Subcutaneous abdominal adipose tissue (tissue), 5 donors: ENCODE measurements at regions not wholly inside any gene's neighbourhood (a gene's known extent, or its start where the extent isn't known, plus 50 kb on each side); places are given as distances from the start of the nearest gene placed in this dataset.

Experiments
- H3K27ac ChIP-seq: one replicate; pipeline ENCODE4 v1.7.0; 2013; ENCODE audit warnings: low read depth, mild to moderate bottlenecking, inconsistent platforms, low read length, moderate library complexity
- H3K27me3 ChIP-seq, 5 donors: one replicate each; pipeline ENCODE4 v1.7.0; 2013; ENCODE audit warnings: low read length in 5 of 5, inconsistent platforms in 1 of 5; ENCODE audit not compliant: control insufficient read depth in 5 of 5, insufficient read depth in 4 of 5
- H3K36me3 ChIP-seq, 5 donors: one replicate each; pipeline ENCODE4 v1.7.0; 2013; ENCODE audit warnings: low read length in 5 of 5; ENCODE audit not compliant: control insufficient read depth in 5 of 5, insufficient read depth in 5 of 5
- H3K4me1 ChIP-seq, 5 donors: one replicate each; pipeline ENCODE4 v1.7.0; 2013; ENCODE audit warnings: low read length in 5 of 5, mild to moderate bottlenecking in 3 of 5, moderate library complexity in 1 of 5; ENCODE audit not compliant: control insufficient read depth in 5 of 5, insufficient read depth in 5 of 5
- H3K4me3 ChIP-seq, 5 donors: one replicate each; pipeline ENCODE4 v1.7.0; 2013; ENCODE audit warnings: low read length in 5 of 5, low read depth in 1 of 5
- H3K9ac ChIP-seq, 5 donors: one replicate each; pipeline ENCODE4 v1.7.0; 2013; ENCODE audit warnings: low read length in 5 of 5, mild to moderate bottlenecking in 4 of 5, moderate library complexity in 3 of 5
- H3K9me3 ChIP-seq, 5 donors: one replicate each; pipeline ENCODE4 v1.7.0; 2013; ENCODE audit warnings: low read length in 5 of 5; ENCODE audit not compliant: control insufficient read depth in 5 of 5
- donor health status: healthy.
- donor health status: healthy.
- donor health status: healthy.
- donor health status: healthy.
- donor health status: healthy.

DNA sequence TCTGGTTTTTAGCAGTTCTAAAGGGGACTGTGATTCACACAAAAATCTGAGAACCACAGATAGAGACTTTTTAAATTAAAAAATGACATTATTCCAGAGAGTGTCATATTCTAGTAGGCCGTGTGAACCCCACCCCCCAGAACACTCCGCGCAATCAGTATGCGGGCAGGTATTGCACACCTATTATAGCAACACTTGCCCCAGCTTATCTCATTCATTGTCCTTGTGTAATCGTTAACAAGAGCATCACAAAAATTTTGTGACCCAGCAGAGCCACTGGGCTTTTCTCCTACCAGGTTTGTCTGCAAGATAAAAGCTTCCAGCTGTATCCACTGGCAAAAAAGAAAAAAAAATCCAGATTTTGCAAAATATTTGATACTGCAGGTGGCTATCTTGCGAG, 394.1 kb upstream of the SMIM31 start:
- no peaks in the 10 kb centered on the region for H3K27me3 ChIP-seq

GRCh38 chr4:164368894-164369293, 385.0 kb upstream of the SMIM31 start:
- Histone ChIP-seq H3K4me3 (no peak overlapping the region), H3K9ac (no peak overlapping the region), H3K27me3 (no peaks in the 10 kb centered on the region), H3K9me3 (no peaks in the 10 kb centered on the region), H3K4me1 (no peaks in the 10 kb centered on the region), H3K27ac (no peak overlapping the region), H3K36me3 (no peaks in the 10 kb centered on the region)

More for the DNA sequence above, 394.1 kb upstream of the SMIM31 start:
- Histone ChIP-seq H3K4me3 (no peak overlapping the region), H3K4me1 (no peaks in the 10 kb centered on the region), H3K9me3 (no peaks in the 10 kb centered on the region), H3K27ac (no peak overlapping the region), H3K9ac (no peak overlapping the region), H3K36me3 (no peaks in the 10 kb centered on the region)

DNA sequence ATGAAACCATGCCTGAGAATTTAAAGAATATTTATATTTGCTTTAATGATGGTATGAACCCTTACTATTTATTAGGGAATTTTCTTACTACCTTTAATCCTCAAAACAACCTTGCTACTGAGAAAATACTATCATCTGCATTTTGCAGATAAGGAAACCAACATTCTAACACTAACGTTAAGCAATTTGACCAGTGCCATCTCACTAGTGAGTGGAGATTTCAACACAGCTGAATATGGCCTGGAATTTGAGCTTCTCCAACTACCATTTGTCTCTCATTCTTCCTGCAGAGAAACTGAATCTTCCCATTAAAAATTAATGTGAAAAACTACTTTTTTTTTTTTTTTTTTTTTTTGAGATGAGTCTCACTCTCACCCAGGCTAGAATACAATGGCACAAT, 380.9 kb upstream of the SMIM31 start:
- no peaks in the 10 kb centered on the region for H3K36me3 ChIP-seq
- H3K4me1 ChIP-seq = no peaks in the 10 kb centered on the region
- no peak overlapping the region for H3K4me3 ChIP-seq
- no peak overlapping the region for H3K27ac ChIP-seq
- no peaks in the 10 kb centered on the region for H3K9me3 ChIP-seq
- no peak overlapping the region for H3K9ac ChIP-seq
- H3K27me3 ChIP-seq = peaks cover 0 to 3% (median 0%) of the 10 kb centered on the region in 5 donors

DNA sequence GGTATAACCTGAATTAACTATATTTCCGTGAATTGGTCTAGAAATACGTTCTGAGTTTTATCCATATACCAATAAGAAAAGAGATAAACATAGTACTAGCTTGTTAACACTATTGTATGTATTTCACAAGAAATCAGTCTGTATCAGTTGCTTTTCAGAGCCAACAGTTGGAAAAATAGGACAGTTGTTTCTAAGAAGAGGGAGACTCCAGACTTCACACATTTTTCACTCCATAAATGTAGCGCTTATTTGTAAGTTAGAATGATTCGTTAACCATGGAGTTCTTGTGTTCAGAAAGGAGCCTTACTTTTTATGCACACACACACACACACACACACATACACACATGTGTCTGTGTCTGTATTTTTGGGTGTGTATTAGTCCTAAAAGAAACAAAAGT, 376.7 kb upstream of the SMIM31 start:
- H3K4me1 ChIP-seq = no peaks in the 10 kb centered on the region
- no peak overlapping the region for H3K4me3 ChIP-seq
- H3K9me3 ChIP-seq = no peaks in the 10 kb centered on the region
- no peaks in the 10 kb centered on the region for H3K36me3 ChIP-seq
- no peak overlapping the region for H3K9ac ChIP-seq
- peaks cover 0 to 6% (median 0%) of the 10 kb centered on the region in 5 donors for H3K27me3 ChIP-seq
- H3K27ac ChIP-seq = no peak overlapping the region

- Histone ChIP-seq H3K9ac (no peak overlapping the region), H3K36me3 (no peaks in the 10 kb centered on the region), H3K4me1 (peaks cover 0 to 7% (median 4%) of the 10 kb centered on the region in 5 donors), H3K27ac (no peak overlapping the region), H3K9me3 (no peaks in the 10 kb centered on the region), H3K4me3 (no peak overlapping the region), H3K27me3 (peaks cover 6 to 15% (median 7%) of the 10 kb centered on the region in 5 donors)
These were observed 375.6 kb upstream of the SMIM31 start for GRCh38 chr4:164378361-164378760.

- Histone ChIP-seq H3K9ac (no peak overlapping the region), H3K27me3 (peaks cover 11 to 22% (median 13%) of the 10 kb centered on the region in 5 donors), H3K4me3 (no peak overlapping the region), H3K4me1 (peaks cover 0 to 13% (median 9%) of the 10 kb centered on the region in 5 donors), H3K9me3 (no peaks in the 10 kb centered on the region), H3K36me3 (no peaks in the 10 kb centered on the region), H3K27ac (no peak overlapping the region)
These were observed 374.2 kb upstream of the SMIM31 start for GRCh38 chr4:164379694-164380093.

GRCh38 chr4:164381859-164382258, 372.1 kb upstream of the SMIM31 start:
- no peak overlapping the region for H3K9ac ChIP-seq

DNA sequence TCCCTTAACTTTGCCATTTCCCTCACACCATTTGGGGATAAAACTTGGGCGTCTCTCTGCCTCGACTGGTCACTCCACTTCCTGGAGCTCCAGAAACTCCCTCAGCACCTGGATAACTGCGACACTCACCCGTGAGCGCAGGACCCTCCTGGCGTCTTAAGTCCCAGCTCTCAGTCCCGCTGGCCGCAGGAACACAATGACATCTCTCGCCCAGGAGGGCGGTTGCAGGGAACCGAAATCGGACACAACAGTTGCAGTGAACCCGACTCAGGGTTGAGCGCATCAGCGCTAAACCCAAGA, 370.9 kb upstream of the SMIM31 start:
- Histone ChIP-seq H3K4me3 (peak overlapping the region in 3 of 5 donors; percentile 44 to 55 (median 44)), H3K27me3 (peaks cover 11 to 19% (median 13%) of the 10 kb centered on the region in 5 donors), H3K9me3 (no peaks in the 10 kb centered on the region), H3K27ac (no peak overlapping the region), H3K36me3 (no peaks in the 10 kb centered on the region), H3K4me1 (peaks cover 0 to 13% (median 9%) of the 10 kb centered on the region in 5 donors), H3K9ac (no peak overlapping the region)

More at GRCh38 chr4:164381859-164382258, 372.1 kb upstream of the SMIM31 start:
- no peak overlapping the region for H3K27ac ChIP-seq
- H3K27me3 ChIP-seq = peaks cover 11 to 19% (median 13%) of the 10 kb centered on the region in 5 donors
- peaks cover 0 to 13% (median 9%) of the 10 kb centered on the region in 5 donors for H3K4me1 ChIP-seq
- no peaks in the 10 kb centered on the region for H3K36me3 ChIP-seq
- H3K9me3 ChIP-seq = no peaks in the 10 kb centered on the region
- no peak overlapping the region for H3K4me3 ChIP-seq

GRCh38 chr4:164383358-164384220, 370.3 kb upstream of the SMIM31 start:
- Histone ChIP-seq H3K27ac (no peak overlapping the region), H3K4me3 (peak overlapping the region in 4 of 5 donors; percentile 9 to 55 (median 44)), H3K4me1 (peaks cover 0 to 13% (median 9%) of the 10 kb centered on the region in 5 donors), H3K36me3 (no peaks in the 10 kb centered on the region), H3K9ac (no peak overlapping the region), H3K27me3 (peaks cover 11 to 19% (median 13%) of the 10 kb centered on the region in 5 donors), H3K9me3 (no peaks in the 10 kb centered on the region)

DNA sequence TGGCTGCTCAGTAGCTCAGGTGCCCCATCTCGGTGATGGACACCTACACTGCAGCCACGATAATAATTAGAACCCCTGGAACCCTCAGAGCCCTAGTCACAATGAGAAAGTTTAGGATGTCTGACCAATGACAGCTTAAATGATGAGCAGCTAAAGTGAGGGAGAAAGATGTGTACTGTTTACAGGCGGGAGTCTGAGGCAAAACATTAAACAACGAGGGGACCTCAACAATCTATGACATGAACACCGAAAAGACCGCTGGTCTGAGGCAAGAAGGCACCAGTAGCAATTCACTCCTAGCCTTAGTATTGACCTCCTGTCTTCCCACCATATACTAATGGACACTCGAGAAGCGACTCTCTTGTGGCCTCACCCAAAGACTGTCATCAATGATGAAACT, 369.5 kb upstream of the SMIM31 start:
- Histone ChIP-seq H3K36me3 (no peaks in the 10 kb centered on the region), H3K9ac (no peak overlapping the region), H3K9me3 (no peaks in the 10 kb centered on the region), H3K27me3 (peaks cover 11 to 19% (median 13%) of the 10 kb centered on the region in 5 donors), H3K27ac (no peak overlapping the region), H3K4me1 (peaks cover 0 to 13% (median 9%) of the 10 kb centered on the region in 5 donors), H3K4me3 (no peak overlapping the region)
